ENCODE measurements at regions not wholly inside any gene's neighbourhood (a gene's known extent, or its start where the extent isn't known, plus 50 kb on each side); places are given as distances from the start of the nearest gene placed in this dataset.

DNA sequence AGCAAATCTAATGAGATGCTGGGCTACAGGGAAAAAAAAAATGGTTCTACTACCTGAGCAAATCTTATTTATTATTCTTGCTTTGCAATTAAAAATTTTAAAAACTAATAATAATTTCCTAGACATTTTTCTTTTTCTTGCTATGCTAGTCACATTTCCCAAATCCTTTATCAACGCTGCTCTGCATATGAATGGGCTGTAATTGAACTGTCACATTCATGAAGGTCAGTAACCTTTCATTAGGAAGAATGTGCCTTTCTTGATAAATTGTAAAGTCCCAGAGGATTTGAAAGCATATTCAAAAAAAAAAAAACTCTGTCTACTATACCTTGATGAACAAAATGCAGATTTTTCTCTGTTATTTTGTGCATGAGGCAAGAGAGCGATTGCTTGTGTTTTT, 538.7 kb upstream of the ID4 start:
- intact Hi-C loops (cut with micrococcal nuclease) (no loop called here), in situ Hi-C loops (cut with MboI; ENCODE audit: low sequenced_read_pairs) (no loop called here), dilution Hi-C loops (cut with HindIII; ENCODE audit: low sequenced_read_pairs, unreplicated experiment) (no loop called here)
- BruUV-seq (replicated peaks), result no TSS peak
- Histone ChIP-seq H3K4ac (ENCODE audit: low read depth, low read length) (no peak overlapping the region), H3K79me1 (ENCODE audit: low read depth in 1 of 2, low read length in 2 of 2) (no peaks in the 10 kb centered on the region), H4K8ac (ENCODE audit: low read depth in 2 of 2, low read length in 2 of 2) (no peak overlapping the region), H4K5ac (ENCODE audit: low read depth, low read length) (no peak overlapping the region), H3K9ac (ENCODE audit: low read depth, low read length) (no peak overlapping the region), H3K9me3 (ENCODE audit: control insufficient read depth, insufficient read depth, low read length) (peaks cover 18% of the 10 kb centered on the region), H3K27ac (ENCODE audit: insufficient read depth, low read length) (no peak overlapping the region), H2BK20ac (ENCODE audit: low read depth, low read length) (no peak overlapping the region), H3K9me1 (ENCODE audit: insufficient read depth, low read length) (no peaks in the 10 kb centered on the region), H2BK120ac (ENCODE audit: low read depth, low read length) (no peak overlapping the region), H3K36me3 (ENCODE audit: control insufficient read depth, insufficient read depth, low read length) (no peaks in the 10 kb centered on the region), H2AK5ac (ENCODE audit: low read depth, low read length) (no peak overlapping the region), H2AFZ (replicated peaks; ENCODE audit: low read length, poor library complexity) (no peak overlapping the region), H3K27me3 (ENCODE audit: control insufficient read depth, insufficient read depth, low read length) (no peaks in the 10 kb centered on the region), H3K14ac (replicated peaks; ENCODE audit: low read depth, low read length) (no peak overlapping the region), H3K18ac (ENCODE audit: low read depth, low read length) (no peak overlapping the region), H2BK15ac (ENCODE audit: low read depth, low read length) (no peak overlapping the region), H3K4me2 (ENCODE audit: low read depth, low read length) (no peak overlapping the region), H2AK9ac (replicated peaks; ENCODE audit: low read depth, low read length, poor library complexity) (no peak overlapping the region), H3K4me1 (ENCODE audit: control insufficient read depth, insufficient read depth, low read length) (no peaks in the 10 kb centered on the region), H3K4me3 (ENCODE audit: insufficient read depth, low read depth, low read length) (no peak overlapping the region), H2BK5ac (ENCODE audit: low read depth, low read length, poor library complexity, severe bottlenecking) (no peak overlapping the region), H4K20me1 (ENCODE audit: insufficient read depth, low read length) (no peaks in the 10 kb centered on the region), H3K56ac (ENCODE audit: extremely low read depth, insufficient read depth, low read length) (no peak overlapping the region), H3K23ac (ENCODE audit: low read depth, low read length) (no peak overlapping the region), H4K91ac (ENCODE audit: insufficient read depth, low read depth, low read length) (no peak overlapping the region)
- ATAC-seq (ENCODE audit: low read depth), result no peak
- no CpG with 5 or more reads among the region's 2 CpGs for WGBS, 2 experiments (ENCODE audit: extremely low coverage in 2 of 2, insufficient read length in 1 of 2)
- TF ChIP-seq MAFK (IDR thresholded peaks at IDR 0.05; ENCODE audit: low read depth, low read length) (no peak), MXI1 (IDR thresholded peaks at IDR 0.05; ENCODE audit: borderline replicate concordance, low read depth, low read length) (no peak), FOS (IDR thresholded peaks at IDR 0.05; ENCODE audit: low read depth, low read length) (no peak), BHLHE40 (IDR thresholded peaks at IDR 0.05; ENCODE audit: low read depth, low read length) (no peak), CEBPB (IDR thresholded peaks at IDR 0.05; ENCODE audit: low read depth, low read length) (no peak), NFE2L2 (IDR thresholded peaks at IDR 0.05; ENCODE audit: low read depth, low read length) (no peak), POLR2A (IDR thresholded peaks at IDR 0.05; ENCODE audit: low read depth, low read length) (no peak), SMC3 (IDR thresholded peaks at IDR 0.05; ENCODE audit: low read depth, low read length) (no peak), CHD1 (IDR thresholded peaks at IDR 0.05; ENCODE audit: low read depth, low read length) (no peak), RAD21 (IDR thresholded peaks at IDR 0.05; ENCODE audit: low read length) (no peak), RCOR1 (IDR thresholded peaks at IDR 0.05; ENCODE audit: insufficient replicate concordance, low read length) (no peak)
- TF ChIP-seq, protein P1, sequence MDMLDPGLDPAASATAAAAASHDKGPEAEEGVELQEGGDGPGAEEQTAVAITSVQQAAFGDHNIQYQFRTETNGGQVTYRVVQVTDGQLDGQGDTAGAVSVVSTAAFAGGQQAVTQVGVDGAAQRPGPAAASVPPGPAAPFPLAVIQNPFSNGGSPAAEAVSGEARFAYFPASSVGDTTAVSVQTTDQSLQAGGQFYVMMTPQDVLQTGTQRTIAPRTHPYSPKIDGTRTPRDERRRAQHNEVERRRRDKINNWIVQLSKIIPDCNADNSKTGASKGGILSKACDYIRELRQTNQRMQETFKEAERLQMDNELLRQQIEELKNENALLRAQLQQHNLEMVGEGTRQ (IDR thresholded peaks at IDR 0.05; ENCODE audit: low read depth, low read length), result no peak
- TF ChIP-seq, protein P2, sequence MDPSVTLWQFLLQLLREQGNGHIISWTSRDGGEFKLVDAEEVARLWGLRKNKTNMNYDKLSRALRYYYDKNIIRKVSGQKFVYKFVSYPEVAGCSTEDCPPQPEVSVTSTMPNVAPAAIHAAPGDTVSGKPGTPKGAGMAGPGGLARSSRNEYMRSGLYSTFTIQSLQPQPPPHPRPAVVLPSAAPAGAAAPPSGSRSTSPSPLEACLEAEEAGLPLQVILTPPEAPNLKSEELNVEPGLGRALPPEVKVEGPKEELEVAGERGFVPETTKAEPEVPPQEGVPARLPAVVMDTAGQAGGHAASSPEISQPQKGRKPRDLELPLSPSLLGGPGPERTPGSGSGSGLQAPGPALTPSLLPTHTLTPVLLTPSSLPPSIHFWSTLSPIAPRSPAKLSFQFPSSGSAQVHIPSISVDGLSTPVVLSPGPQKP (IDR thresholded peaks at IDR 0.05; ENCODE audit: borderline replicate concordance, low read depth, low read length), result no peak
- TF ChIP-seq, protein P3, sequence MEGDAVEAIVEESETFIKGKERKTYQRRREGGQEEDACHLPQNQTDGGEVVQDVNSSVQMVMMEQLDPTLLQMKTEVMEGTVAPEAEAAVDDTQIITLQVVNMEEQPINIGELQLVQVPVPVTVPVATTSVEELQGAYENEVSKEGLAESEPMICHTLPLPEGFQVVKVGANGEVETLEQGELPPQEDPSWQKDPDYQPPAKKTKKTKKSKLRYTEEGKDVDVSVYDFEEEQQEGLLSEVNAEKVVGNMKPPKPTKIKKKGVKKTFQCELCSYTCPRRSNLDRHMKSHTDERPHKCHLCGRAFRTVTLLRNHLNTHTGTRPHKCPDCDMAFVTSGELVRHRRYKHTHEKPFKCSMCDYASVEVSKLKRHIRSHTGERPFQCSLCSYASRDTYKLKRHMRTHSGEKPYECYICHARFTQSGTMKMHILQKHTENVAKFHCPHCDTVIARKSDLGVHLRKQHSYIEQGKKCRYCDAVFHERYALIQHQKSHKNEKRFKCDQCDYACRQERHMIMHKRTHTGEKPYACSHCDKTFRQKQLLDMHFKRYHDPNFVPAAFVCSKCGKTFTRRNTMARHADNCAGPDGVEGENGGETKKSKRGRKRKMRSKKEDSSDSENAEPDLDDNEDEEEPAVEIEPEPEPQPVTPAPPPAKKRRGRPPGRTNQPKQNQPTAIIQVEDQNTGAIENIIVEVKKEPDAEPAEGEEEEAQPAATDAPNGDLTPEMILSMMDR (conservative IDR thresholded peaks at IDR 0.05; ENCODE audit: low read depth, low read length), result no peak
- DNase-seq, result no peak
- CTCF ChIA-PET, result no interaction called here
- POLR2A ChIA-PET (ENCODE audit: unreplicated experiment), result no interaction called here

Measured in IMR-90 (cell line).